SK-N-SH (cell line): ENCODE measurements at regions not wholly inside any gene's neighbourhood (a gene's known extent, or its start where the extent isn't known, plus 50 kb on each side); places are given as distances from the start of the nearest gene placed in this dataset.
A peak's percentile ranks its signal among the peaks of the same experiment; 100 is the strongest.

Experiments
- CTCF ChIA-PET: fragments of 300-600, 350-600 bp; formaldehyde crosslinking; extraction: SDS; loops from one replicate; lab custom pipeline; 2021; lab: Yijun Ruan, JAX
- POLR2A ChIA-PET: fragments of 350-600 bp; sonication (Branson Sonifier 250); formaldehyde crosslinking; extraction: SDS; loops from one replicate; lab custom pipeline; 2020; ENCODE audit warnings: antibody characterized with exemption, inconsistent platforms; lab: Yijun Ruan, JAX
- DNase-seq: peaks from one replicate; pipeline ENCODE4 v3.0.0; 2012
- H2AFZ ChIP-seq: fragments of 200-600 bp; sonication (generic); 2 replicates; pipeline ENCODE4 v1.8.1; 2016; ENCODE audit warnings: antibody characterized with exemption, mild to moderate bottlenecking, low read depth
- H3F3A ChIP-seq: fragments of 200-600 bp; sonication (generic); replicated peaks from 2 replicates; pipeline ENCODE3; 2016; ENCODE audit warnings: antibody characterized with exemption, mild to moderate bottlenecking; ENCODE audit not compliant: insufficient read depth
- H3K27ac ChIP-seq, 2 experiments: fragments of 200-500 bp in 1 of 2; fragments of 200-600 bp in 1 of 2; sonication (Bioruptor generic) in 1 of 2; sonication (generic), shearing (Covaris generic) in 1 of 2; 2 replicates each; pipeline versions ENCODE4 v1.5.1 to v1.6.1; 2014 to 2016; ENCODE audit warnings: low read depth in 2 of 2, inconsistent platforms in 1 of 2, low read length in 1 of 2, mild to moderate bottlenecking in 1 of 2, mixed read lengths in 1 of 2
- H3K27me3 ChIP-seq: fragments of 200-600 bp; sonication (generic), shearing (Covaris generic); 2 replicates; pipeline ENCODE4 v1.6.1; 2016; ENCODE audit warnings: mixed run types; ENCODE audit not compliant: insufficient read depth
- H3K36me3 ChIP-seq, 2 experiments: fragments of 200-500 bp in 1 of 2; fragments of 200-600 bp in 1 of 2; sonication (Bioruptor generic) in 1 of 2; sonication (generic) in 1 of 2; replicated peaks in 1 of 2; 2 replicates each; pipeline versions ENCODE3 to v1.5.1; 2014 to 2016; ENCODE audit warnings: low read length in 1 of 2, mild to moderate bottlenecking in 1 of 2; ENCODE audit not compliant: insufficient read depth in 2 of 2, control insufficient read depth in 1 of 2
- H3K4me1 ChIP-seq, 2 experiments: fragments of 200-500 bp in 1 of 2; fragments of 200-600 bp in 1 of 2; sonication (Bioruptor generic) in 1 of 2; sonication (generic), shearing (Covaris generic) in 1 of 2; 2 replicates each; pipeline versions ENCODE4 v1.5.1 to v1.6.1; 2014 to 2016; ENCODE audit warnings: low read depth in 1 of 2, low read length in 1 of 2, mixed run types in 1 of 2; ENCODE audit not compliant: insufficient read depth in 2 of 2, control insufficient read depth in 1 of 2
- H3K4me2 ChIP-seq: fragments of 200-600 bp; sonication (generic), shearing (Covaris generic); 2 replicates; pipeline ENCODE4 v1.6.1; 2017; ENCODE audit warnings: mixed run types
- H3K4me3 ChIP-seq, 2 experiments: fragments of 200-500 bp in 1 of 2; fragments of 200-600 bp in 1 of 2; sonication (Bioruptor generic) in 1 of 2; sonication (generic), shearing (Covaris generic) in 1 of 2; 2 replicates each; pipeline versions ENCODE4 v1.5.1 to v1.8.1; 2014 to 2016; ENCODE audit warnings: low read depth in 2 of 2, inconsistent platforms in 1 of 2, low read length in 1 of 2, mild to moderate bottlenecking in 1 of 2, mixed read lengths in 1 of 2, moderate library complexity in 1 of 2
- H3K79me2 ChIP-seq: fragments of 200-600 bp; sonication (generic); 2 replicates; pipeline ENCODE4 v1.8.1; 2017; ENCODE audit warnings: mild to moderate bottlenecking; ENCODE audit not compliant: insufficient read depth
- H3K9ac ChIP-seq: fragments of 200-600 bp; sonication (generic); 2 replicates; pipeline ENCODE4 v1.6.1; 2017; ENCODE audit warnings: mixed run types
- H3K9me2 ChIP-seq: fragments of 200-600 bp; sonication (generic); 2 replicates; pipeline ENCODE4 v1.6.1; 2017; ENCODE audit warnings: mixed run types
- H3K9me3 ChIP-seq: fragments of 200-600 bp; sonication (generic); 2 replicates; pipeline ENCODE4 v1.6.1; 2017; ENCODE audit warnings: mixed run types, mild to moderate bottlenecking, moderate library complexity
- H4K20me1 ChIP-seq: fragments of 200-600 bp; sonication (generic); 2 replicates; pipeline ENCODE4 v1.6.1; 2017; ENCODE audit warnings: mild to moderate bottlenecking, mixed run types; ENCODE audit not compliant: insufficient read depth
- EP300 ChIP-seq, 2 experiments: IDR thresholded peaks; 2 replicates each; pipeline versions ENCODE4 v1.4.0 to v1.6.1; 2012; ENCODE audit warnings: borderline replicate concordance in 1 of 2, low read depth in 1 of 2, low read length in 1 of 2
- FOSL2 ChIP-seq: IDR thresholded peaks from 2 replicates; pipeline ENCODE4 v1.4.0; 2012; ENCODE audit warnings: low read depth, mild to moderate bottlenecking, moderate library complexity, borderline replicate concordance
- FOXM1 ChIP-seq: IDR thresholded peaks from 2 replicates; pipeline ENCODE4 v1.4.0; 2012; ENCODE audit warnings: low read depth, mild to moderate bottlenecking
- MEF2A ChIP-seq: IDR thresholded peaks from 2 replicates; pipeline ENCODE4 v1.4.0; 2012; ENCODE audit warnings: low read depth, borderline replicate concordance
- MXI1 ChIP-seq: IDR thresholded peaks from 2 replicates; pipeline ENCODE4 v1.6.1; 2012; ENCODE audit warnings: mild to moderate bottlenecking, low read depth, low read length, improper control_type of control experiment
- NRF1 ChIP-seq: IDR thresholded peaks from 2 replicates; pipeline ENCODE4 v1.6.1; 2012; ENCODE audit warnings: low read depth, mild to moderate bottlenecking, low read length
- POLR2AphosphoS5 ChIP-seq: IDR thresholded peaks from 2 replicates; pipeline ENCODE4 v1.6.1; 2012; ENCODE audit warnings: low read depth, low read length
- RAD21 ChIP-seq: IDR thresholded peaks from 2 replicates; pipeline ENCODE4 v1.6.1; 2012; ENCODE audit warnings: mild to moderate bottlenecking, low read length
- RCOR1 ChIP-seq: fragments of 150-350 bp; IDR thresholded peaks from 2 replicates; pipeline ENCODE4 v1.6.1; 2017; ENCODE audit warnings: antibody characterized with exemption, low read length
- SMC3 ChIP-seq: IDR thresholded peaks from 2 replicates; pipeline ENCODE4 v1.6.1; 2012; ENCODE audit warnings: low read depth, low read length, improper control_type of control experiment
- TAF1 ChIP-seq: IDR thresholded peaks from 2 replicates; pipeline ENCODE4 v1.6.1; 2012; ENCODE audit warnings: low read depth, mild to moderate bottlenecking, low read length, moderate library complexity, borderline replicate concordance
- TEAD4 ChIP-seq: IDR thresholded peaks from 2 replicates; pipeline ENCODE4 v1.4.0; 2012; ENCODE audit warnings: mild to moderate bottlenecking, borderline replicate concordance; ENCODE audit not compliant: insufficient read depth
- USF2 ChIP-seq: fragments of 150-350 bp; IDR thresholded peaks from 2 replicates; pipeline ENCODE4 v1.6.1; 2017; ENCODE audit warnings: antibody characterized with exemption, low read length, low read depth, borderline replicate concordance
- WGBS: methylation state at CpG from one replicate; pipeline ENCODE4 v1.1.6; 2017; ENCODE audit warnings: low lambda C conversion rate; 5-methylcytosine and 5-hydroxymethylcytosine counted together

GRCh38 chr13:47256618-47257017, 359.8 kb upstream of the HTR2A start (continued):
- no peak; the same call in 1 of the 2 replicates for TF ChIP-seq FOXM1
- no peak for TF ChIP-seq RCOR1
- TF ChIP-seq MXI1 = no peak
- no peak for TF ChIP-seq TAF1
- peak in 1 of 2 experiments; percentile 74; a peak in 1 of 4 replicates for TF ChIP-seq EP300 (IDR thresholded peaks at IDR 0.05; ENCODE audit: borderline replicate concordance in 1 of 2, low read depth in 1 of 2, low read length in 1 of 2)
- TF ChIP-seq POLR2AphosphoS5 = no peak
- TF ChIP-seq FOSL2 = peak; percentile 73
- no peak for TF ChIP-seq NRF1
- TF ChIP-seq RAD21 = no peak
- no peak for TF ChIP-seq TEAD4

GRCh38 chr13:47252627-47253026, 355.8 kb upstream of the HTR2A start:
- Histone ChIP-seq H3K4me1 (peaks cover 0 to 10% of the 10 kb centered on the region in 2 experiments; a peak in 1 of 4 replicates), H3K9me3 (no peaks in the 10 kb centered on the region), H3K9ac (no peak overlapping the region), H3K79me2 (no peaks in the 10 kb centered on the region), H3K27ac (peak overlapping the region in 1 of 2 experiments; percentile 21; a peak in 2 of 4 replicates), H3K27me3 (no peaks in the 10 kb centered on the region), H4K20me1 (no peaks in the 10 kb centered on the region), H3K36me3 (no peaks in the 10 kb centered on the region), H3K4me3 (no peak overlapping the region), H2AFZ (no peak overlapping the region), H3K9me2 (no peaks in the 10 kb centered on the region), H3F3A (peaks cover 18% of the 10 kb centered on the region), H3K4me2 (no peak overlapping the region)
- no peak for DNase-seq
- ChIA-PET POLR2A (no interaction called here), CTCF (no interaction called here)
- TF ChIP-seq USF2 (no peak), MEF2A (peak; percentile 23; the same call in 1 of the 2 replicates)
- WGBS = 43% methylated on average over 1 of the region's 1 CpG

GRCh38 chr13:47251771-47252170, 354.9 kb upstream of the HTR2A start:
- H3K4me2 ChIP-seq = no peak overlapping the region
- H3K9me2 ChIP-seq = no peaks in the 10 kb centered on the region
- H2AFZ ChIP-seq = no peak overlapping the region
- H3K4me1 ChIP-seq = peaks cover 0 to 10% of the 10 kb centered on the region in 2 experiments; a peak in 1 of 4 replicates
- H3K36me3 ChIP-seq = no peaks in the 10 kb centered on the region
- H3K27ac ChIP-seq = no peak overlapping the region
- DNase-seq = no peak
- H3K27me3 ChIP-seq = no peaks in the 10 kb centered on the region
- H3K79me2 ChIP-seq = no peaks in the 10 kb centered on the region
- 37% methylated on average over 4 of the region's 4 CpGs for WGBS
- TF ChIP-seq RCOR1 = no peak
- no peak for TF ChIP-seq SMC3
- TF ChIP-seq, all 33 proteins: peak for 0
- peaks cover 18% of the 10 kb centered on the region for H3F3A ChIP-seq
- ChIA-PET POLR2A (no interaction called here), CTCF (no interaction called here)
- no peak overlapping the region for H3K4me3 ChIP-seq
- H3K9me3 ChIP-seq = no peaks in the 10 kb centered on the region
- H3K9ac ChIP-seq = no peak overlapping the region
- no peaks in the 10 kb centered on the region for H4K20me1 ChIP-seq
